Liver (tissue), 2 donors: ENCODE measurements at regions not wholly inside any gene's neighbourhood (a gene's known extent, or its start where the extent isn't known, plus 50 kb on each side); places are given as distances from the start of the nearest gene placed in this dataset.

Source experiments
- CTCF ChIP-seq: fragments of 150-350 bp; IDR thresholded peaks from 2 replicates; pipeline ENCODE4 v1.5.1; 2017; ENCODE audit warnings: improper control_type of control experiment, low read depth, low read length; ENCODE audit not compliant: missing input control
- YY1 ChIP-seq: IDR thresholded peaks from 2 replicates; pipeline ENCODE4 v1.6.1; 2016; ENCODE audit warnings: antibody characterized with exemption, mild to moderate bottlenecking
- TF ChIP-seq, protein P1 (sequence below): IDR thresholded peaks from 2 replicates; pipeline ENCODE4 v1.6.1; 2016; ENCODE audit warnings: antibody characterized with exemption
- donor health status: healthy.

- TF ChIP-seq, protein P1, sequence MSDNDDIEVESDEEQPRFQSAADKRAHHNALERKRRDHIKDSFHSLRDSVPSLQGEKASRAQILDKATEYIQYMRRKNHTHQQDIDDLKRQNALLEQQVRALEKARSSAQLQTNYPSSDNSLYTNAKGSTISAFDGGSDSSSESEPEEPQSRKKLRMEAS, result no peak
- TF ChIP-seq CTCF, result no peak
- TF ChIP-seq YY1, result no peak
Observed at GRCh38 chr3:5274091-5274490, 86.6 kb downstream of the EDEM1 start.
